ENCODE measurements at regions not wholly inside any gene's neighbourhood (a gene's known extent, or its start where the extent isn't known, plus 50 kb on each side); places are given as distances from the start of the nearest gene placed in this dataset.
A peak's percentile ranks its signal among the peaks of the same experiment; 100 is the strongest.

GRCh38 chr4:43709443-43709842 is 739.2 kb downstream of the KCTD8 start:
- DNase-seq (ENCODE audit: low spot score): no peak
- H3K36me3 ChIP-seq (ENCODE audit: insufficient read depth, low read length): no peaks in the 10 kb centered on the region
- H3K4me1 ChIP-seq (ENCODE audit: insufficient read depth, low read length, poor library complexity, severe bottlenecking): no peaks in the 10 kb centered on the region
- intact Hi-C loops (cut with micrococcal nuclease; ENCODE audit: unreplicated experiment): no loop called here
- no peaks in the 10 kb centered on the region for H3K79me2 ChIP-seq (ENCODE audit: insufficient read depth, low read depth, low read length)
- TF ChIP-seq EZH2phosphoT487 (IDR thresholded peaks at IDR 0.05; ENCODE audit: borderline replicate concordance, low read depth, low read length): no peak
- TF ChIP-seq CTCF (conservative IDR thresholded peaks at IDR 0.05; ENCODE audit: low read length): peak; percentile 57
- BruUV-seq (replicated peaks): no TSS peak
- ChIA-PET CTCF (ENCODE audit: unreplicated experiment) (no interaction called here), POLR2A (no interaction called here)
- no peak overlapping the region for H3K27ac ChIP-seq (ENCODE audit: low read depth, low read length, poor library complexity, severe bottlenecking)
- no peak overlapping the region for H3K4me3 ChIP-seq (ENCODE audit: low read depth, low read length, poor library complexity, severe bottlenecking)
- H3K4me2 ChIP-seq (ENCODE audit: low read length): no peak overlapping the region
- H2AFZ ChIP-seq (ENCODE audit: low read length): no peak overlapping the region
- no peaks in the 10 kb centered on the region for H3K9me2 ChIP-seq (ENCODE audit: insufficient read depth, low read length)
- no peaks in the 10 kb centered on the region for H3K9me3 ChIP-seq (ENCODE audit: low read length)
- no peaks in the 10 kb centered on the region for H4K20me1 ChIP-seq (ENCODE audit: insufficient read depth, low read length)

GRCh38 chr4:43716721-43717395 is 731.8 kb downstream of the KCTD8 start:
- Histone ChIP-seq H3K9me2 (ENCODE audit: insufficient read depth, low read length) (no peaks in the 10 kb centered on the region), H3K4me3 (ENCODE audit: low read depth, low read length, poor library complexity, severe bottlenecking) (no peak overlapping the region), H3K4me2 (ENCODE audit: low read length) (no peak overlapping the region), H3K27ac (ENCODE audit: low read depth, low read length, poor library complexity, severe bottlenecking) (no peak overlapping the region), H3K4me1 (ENCODE audit: insufficient read depth, low read length, poor library complexity, severe bottlenecking) (no peaks in the 10 kb centered on the region), H3K9me3 (ENCODE audit: low read length) (no peaks in the 10 kb centered on the region), H3K79me2 (ENCODE audit: insufficient read depth, low read depth, low read length) (no peaks in the 10 kb centered on the region), H4K20me1 (ENCODE audit: insufficient read depth, low read length) (no peaks in the 10 kb centered on the region), H3K36me3 (ENCODE audit: insufficient read depth, low read length) (no peaks in the 10 kb centered on the region), H2AFZ (ENCODE audit: low read length) (no peak overlapping the region)
- TF ChIP-seq CTCF (conservative IDR thresholded peaks at IDR 0.05; ENCODE audit: low read length) (no peak), EZH2phosphoT487 (IDR thresholded peaks at IDR 0.05; ENCODE audit: borderline replicate concordance, low read depth, low read length) (no peak)
- POLR2A ChIA-PET: interaction anchor here (0.6 to 0.7 kb wide), 2 partner anchors 26 to 372 kb away, joined by 3 read pairs; no protein-coding TSS in a partner anchor
- no peak for DNase-seq (ENCODE audit: low spot score)
- CTCF ChIA-PET (ENCODE audit: unreplicated experiment): no interaction called here
- intact Hi-C loops (cut with micrococcal nuclease; ENCODE audit: unreplicated experiment): no loop called here
- BruUV-seq (replicated peaks): no TSS peak

GRCh38 chr4:43718369-43718768 is 730.2 kb downstream of the KCTD8 start:
- no peak for DNase-seq (ENCODE audit: low spot score)
- ChIA-PET POLR2A (interaction anchor here (0.9 kb wide), 1 partner anchor 32 kb away, joined by 3 read pairs; no protein-coding TSS in a partner anchor), CTCF (ENCODE audit: unreplicated experiment) (no interaction called here)
- BruUV-seq (replicated peaks): no TSS peak
- Histone ChIP-seq H3K4me1 (ENCODE audit: insufficient read depth, low read length, poor library complexity, severe bottlenecking) (no peaks in the 10 kb centered on the region), H3K4me3 (ENCODE audit: low read depth, low read length, poor library complexity, severe bottlenecking) (no peak overlapping the region), H3K36me3 (ENCODE audit: insufficient read depth, low read length) (no peaks in the 10 kb centered on the region), H3K4me2 (ENCODE audit: low read length) (no peak overlapping the region), H3K9me3 (ENCODE audit: low read length) (no peaks in the 10 kb centered on the region), H2AFZ (ENCODE audit: low read length) (no peak overlapping the region), H4K20me1 (ENCODE audit: insufficient read depth, low read length) (no peaks in the 10 kb centered on the region), H3K79me2 (ENCODE audit: insufficient read depth, low read depth, low read length) (no peaks in the 10 kb centered on the region), H3K9me2 (ENCODE audit: insufficient read depth, low read length) (no peaks in the 10 kb centered on the region), H3K27ac (ENCODE audit: low read depth, low read length, poor library complexity, severe bottlenecking) (no peak overlapping the region)
- TF ChIP-seq CTCF (conservative IDR thresholded peaks at IDR 0.05; ENCODE audit: low read length): no peak
- no peak for TF ChIP-seq EZH2phosphoT487 (IDR thresholded peaks at IDR 0.05; ENCODE audit: borderline replicate concordance, low read depth, low read length)
- intact Hi-C loops (cut with micrococcal nuclease; ENCODE audit: unreplicated experiment): no loop called here
